HG02973 (cell line): ENCODE measurements at regions not wholly inside any gene's neighbourhood (a gene's known extent, or its start where the extent isn't known, plus 50 kb on each side); places are given as distances from the start of the nearest gene placed in this dataset.
"Not testable (repeated sequence)": the region's sequence is repeated elsewhere in the genome, so short reads cannot be mapped to it uniquely, and the experiment has no call there.

ENCODE experiments used
- ATAC-seq: cut with Tn5 transposase; IDR thresholded peaks from one replicate; pipeline ENCODE4 v1.9.1; 2021; ENCODE audit warnings: moderate library complexity; ENCODE audit not compliant: unreplicated experiment

DNA sequence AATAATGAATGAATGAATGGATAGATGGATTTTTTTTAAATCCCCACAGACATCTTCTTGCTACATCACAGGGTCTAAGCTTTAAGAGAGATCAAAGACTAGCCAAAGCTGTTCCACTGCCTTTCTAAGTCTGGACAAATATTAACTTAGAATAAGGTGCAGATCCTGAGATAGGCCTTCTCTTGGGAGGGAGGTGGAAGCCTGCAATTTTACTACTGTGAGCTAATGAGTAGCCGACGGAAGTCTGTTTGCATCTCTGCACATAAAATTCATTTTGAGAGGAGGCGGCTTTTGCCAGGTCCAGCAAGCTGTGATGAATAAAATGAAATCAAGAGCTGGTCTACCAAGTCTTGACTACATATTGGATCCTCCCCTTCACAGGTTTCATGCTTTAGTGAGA lies 484.9 kb downstream of the TMEM38B start:
- no peak for ATAC-seq

DNA sequence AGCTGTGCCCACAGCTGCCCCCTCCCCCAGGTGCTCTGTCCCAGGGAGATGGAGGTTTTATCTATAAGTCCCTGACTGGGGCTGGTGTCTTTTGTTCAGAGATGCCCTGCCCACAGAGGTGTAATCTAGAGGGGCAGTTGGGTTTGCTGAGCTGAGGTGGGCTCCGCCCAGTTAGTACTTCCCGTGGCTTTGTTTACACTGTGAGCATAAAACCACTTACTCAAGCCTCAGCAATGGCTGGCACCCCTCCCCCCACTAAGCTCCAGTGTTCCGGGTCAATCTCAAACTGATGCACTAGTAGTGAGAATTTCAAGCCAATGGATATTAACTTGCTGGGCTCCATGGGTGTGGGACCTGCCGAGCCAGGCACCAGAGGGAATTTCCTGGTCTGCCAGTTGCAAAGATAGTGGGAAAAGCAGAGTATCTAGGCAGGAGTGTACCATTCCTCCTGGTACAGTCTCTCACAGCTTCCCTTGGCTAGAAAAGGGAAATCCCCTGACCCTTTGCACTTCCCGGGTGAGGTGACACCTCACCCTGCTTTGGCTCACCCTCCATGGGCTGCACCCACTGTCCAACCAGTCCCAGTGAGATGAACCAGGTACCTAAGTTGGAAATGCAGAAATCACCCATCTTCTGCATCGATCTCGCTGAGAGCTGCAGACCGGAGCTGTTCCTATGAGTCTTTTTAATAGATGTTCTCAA lies 509.6 kb downstream of the TMEM38B start:
- not testable (repeated sequence) for ATAC-seq

DNA sequence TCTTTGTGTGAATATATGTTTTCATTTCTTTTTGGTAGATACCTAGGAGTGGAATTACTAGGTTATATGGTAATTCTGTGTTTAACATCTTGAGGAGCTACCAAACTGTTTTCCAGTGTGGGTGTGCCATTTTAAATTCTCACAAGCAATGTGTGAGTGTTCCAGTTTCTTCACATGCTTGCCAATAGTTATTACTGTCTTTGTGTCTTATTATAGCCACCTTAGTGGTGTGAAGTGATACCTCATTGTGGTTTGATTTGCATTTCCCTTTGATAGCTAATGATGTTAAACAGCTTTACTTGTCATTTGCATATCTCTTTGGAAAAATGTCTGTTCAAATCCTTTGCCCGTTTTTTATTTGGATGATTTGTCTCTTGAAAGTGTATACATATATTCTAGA lies 513.0 kb downstream of the TMEM38B start:
- no peak for ATAC-seq

DNA sequence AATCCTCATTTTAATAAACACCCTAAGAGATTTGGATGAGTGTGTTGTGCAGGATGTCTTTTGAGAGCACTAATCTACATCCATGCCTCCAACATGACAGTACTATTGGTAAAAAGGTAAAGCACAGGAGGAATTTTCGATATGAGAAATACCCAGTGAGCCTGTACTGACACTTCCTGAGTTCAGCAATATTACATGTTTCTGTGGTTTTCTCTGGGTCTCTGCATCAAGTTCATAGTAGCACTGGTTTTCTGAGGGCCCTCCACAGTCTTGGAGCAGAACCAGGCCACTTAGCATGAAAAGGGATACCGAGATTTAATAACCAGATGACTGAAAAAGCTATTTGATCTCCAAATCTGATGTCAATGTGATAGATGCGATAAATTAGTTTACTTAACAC lies 524.1 kb downstream of the TMEM38B start:
- ATAC-seq: no peak

DNA sequence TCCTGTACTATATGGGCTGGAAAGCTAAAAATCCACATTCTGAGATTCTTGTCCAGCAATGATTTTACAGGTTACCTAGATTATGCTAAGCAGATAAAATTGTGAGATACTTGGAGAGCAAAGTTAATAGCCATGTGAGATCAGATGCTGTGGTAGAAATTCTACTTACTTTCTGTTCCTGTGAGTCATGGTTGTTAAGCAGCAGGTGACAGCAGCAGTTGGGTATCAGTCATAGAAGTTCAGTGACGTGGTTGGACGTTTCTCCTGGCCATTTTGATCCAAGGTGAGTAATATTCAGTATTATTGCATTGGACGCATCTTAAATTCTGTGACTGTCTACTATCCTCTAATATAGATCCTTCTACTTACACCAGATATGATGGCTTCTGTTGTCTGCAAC lies 524.5 kb downstream of the TMEM38B start:
- ATAC-seq: no peak

DNA sequence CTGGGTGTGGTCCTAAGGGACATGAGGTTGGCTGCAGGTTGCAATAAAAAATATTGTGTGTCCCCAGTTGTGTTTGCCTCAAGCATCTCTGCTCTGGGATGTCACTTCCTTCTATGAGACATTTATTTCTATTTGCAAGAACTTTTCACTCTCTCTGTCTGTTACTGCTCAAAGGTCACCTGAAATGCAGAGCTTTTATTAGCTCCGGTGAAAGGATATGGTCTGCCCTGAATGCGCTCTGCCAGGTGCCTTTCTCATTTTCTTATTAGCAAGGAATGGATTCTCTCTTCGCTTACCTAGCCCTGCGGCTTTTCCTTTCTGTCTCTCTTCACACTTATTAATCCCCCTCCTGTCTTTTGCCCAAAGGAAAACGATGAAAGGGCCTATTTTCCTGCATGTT lies 526.1 kb downstream of the TMEM38B start:
- no peak for ATAC-seq

DNA sequence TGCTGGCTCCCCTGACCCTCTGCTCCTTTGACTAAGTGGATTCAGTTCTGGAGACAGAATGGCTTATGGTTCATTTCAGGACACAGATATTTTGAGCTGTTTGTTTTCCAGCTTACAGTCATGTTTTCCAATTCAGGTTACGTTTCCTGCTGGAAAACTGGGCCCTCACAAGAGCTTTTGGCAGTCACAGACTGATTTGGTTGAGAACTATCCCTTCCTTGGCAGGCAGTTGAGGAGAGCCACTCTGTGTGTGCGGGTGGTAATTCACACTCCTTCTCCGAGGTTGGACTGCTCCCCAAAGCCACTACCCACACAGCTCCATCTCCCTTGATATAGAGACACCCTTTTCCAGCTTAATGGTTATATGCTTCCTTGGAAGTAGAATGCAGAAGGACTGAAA lies 534.5 kb downstream of the TMEM38B start:
- ATAC-seq: no peak

DNA sequence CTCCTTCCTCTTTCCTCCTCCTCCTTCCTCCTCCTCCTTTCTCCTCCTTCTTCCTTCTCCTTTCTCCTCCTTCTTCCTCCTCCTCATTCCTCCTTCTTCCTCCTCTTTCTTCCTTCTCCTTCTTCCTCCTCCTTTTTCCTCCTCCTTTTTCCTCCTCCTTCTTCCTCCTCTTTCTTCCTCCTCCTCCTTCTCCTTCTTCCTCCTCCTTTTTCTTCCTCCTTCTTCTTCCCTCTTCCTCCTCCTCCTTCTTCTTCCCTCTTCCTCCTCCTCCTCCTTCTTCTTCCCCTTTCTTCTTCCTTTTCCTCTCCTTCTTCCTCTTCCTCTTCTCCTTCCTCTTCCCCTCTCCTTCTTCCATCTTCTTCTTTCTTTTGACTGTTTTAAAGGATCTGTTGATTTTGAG lies 538.8 kb downstream of the TMEM38B start:
- no peak for ATAC-seq

DNA sequence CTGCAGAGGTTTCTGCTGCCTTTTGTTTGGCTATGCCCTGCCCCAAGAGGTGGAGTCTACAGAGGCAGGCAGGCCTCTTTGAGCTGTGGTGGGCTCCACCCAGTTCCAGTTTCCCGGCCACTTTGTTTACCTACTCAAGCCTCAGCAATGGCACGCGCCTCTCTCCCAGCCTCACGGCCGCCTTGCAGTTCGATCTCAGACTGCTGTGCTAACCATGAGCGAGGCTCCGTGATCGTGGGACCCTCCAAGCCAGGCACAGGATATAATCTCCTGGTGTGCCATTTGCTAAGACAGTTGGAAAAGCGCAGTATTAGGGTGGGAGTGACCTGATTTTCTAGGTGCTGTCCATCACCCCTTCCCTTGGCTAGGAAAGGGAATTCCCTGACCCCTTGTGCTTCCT lies 566.6 kb downstream of the TMEM38B start:
- ATAC-seq: not testable (repeated sequence)

DNA sequence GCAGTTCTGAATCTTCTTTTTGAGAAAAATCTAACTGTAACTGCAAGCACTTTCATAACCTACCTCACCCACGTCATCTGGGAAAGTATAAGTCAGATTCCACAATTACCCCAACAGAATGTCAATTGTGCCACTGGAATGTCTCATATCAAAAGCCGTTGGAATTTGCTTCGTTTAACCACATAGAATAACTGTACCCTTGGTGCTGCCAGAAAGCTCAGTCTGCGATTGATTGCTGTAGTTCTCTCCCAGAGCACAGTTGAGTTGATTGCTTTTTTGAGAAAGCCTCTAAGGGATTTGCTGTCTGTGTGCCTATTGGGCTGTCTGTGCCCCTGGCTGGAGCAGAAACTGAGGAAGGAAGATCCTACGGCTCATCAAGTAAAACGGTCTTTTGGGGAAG lies 583.6 kb downstream of the TMEM38B start:
- ATAC-seq: no peak

DNA sequence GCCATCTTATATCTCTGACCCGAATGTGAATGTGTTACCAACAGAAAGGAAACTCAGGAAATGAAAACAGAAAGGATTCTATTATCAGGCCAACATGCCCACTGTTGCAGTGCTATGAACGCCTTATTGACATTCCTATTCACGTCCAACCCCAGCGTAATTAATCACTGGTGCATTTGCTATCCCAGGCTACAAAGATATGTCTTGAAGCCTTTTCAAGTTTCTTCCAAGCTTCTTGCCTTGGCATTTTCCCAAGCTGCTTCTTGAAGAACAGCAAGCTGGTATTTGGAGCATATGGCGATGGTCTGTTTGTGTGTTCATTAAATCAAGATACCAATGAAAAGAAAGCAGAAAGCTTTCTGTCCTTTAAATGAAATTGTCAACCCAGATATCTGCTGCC lies 579.2 kb upstream of the ZNF462 start:
- no peak for ATAC-seq

DNA sequence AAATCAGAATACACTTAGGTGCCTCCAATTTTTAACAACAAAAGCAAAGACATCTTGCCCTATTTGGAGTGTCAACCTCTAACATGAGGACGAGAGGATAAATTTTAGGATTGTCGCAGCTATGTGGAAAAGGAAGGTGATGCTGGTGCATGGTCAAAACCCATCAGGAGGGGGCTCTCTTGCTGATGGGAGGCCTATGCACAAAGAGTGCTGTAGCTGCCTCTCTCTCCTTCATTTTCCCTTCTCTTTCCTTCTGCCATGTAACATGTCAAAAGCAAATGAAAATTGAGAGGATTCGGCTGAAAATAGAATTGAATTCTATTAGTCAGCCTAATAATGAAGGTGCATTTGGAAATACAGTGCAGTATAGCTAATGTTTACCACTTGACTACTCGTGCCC lies 578.7 kb upstream of the ZNF462 start:
- no peak for ATAC-seq

DNA sequence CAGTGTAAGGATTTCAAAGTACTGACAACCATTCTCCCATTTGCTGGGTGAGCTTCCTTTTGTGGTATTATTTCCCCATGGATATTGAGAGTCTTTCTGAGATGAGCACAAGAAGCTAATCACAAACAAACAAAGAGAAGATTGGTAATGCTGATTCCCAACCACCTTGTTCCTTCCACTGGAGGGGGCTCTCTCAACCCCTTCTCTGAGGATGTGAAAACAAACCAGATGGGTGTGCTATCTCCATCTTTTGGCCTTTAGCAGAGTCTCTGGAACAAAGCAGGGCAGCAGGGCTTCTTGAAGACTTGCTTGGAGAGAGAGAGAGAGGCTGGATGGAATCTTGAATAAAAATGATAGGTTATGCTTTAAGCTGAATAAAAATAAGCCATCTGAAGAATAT lies 576.7 kb upstream of the ZNF462 start:
- no peak for ATAC-seq

DNA sequence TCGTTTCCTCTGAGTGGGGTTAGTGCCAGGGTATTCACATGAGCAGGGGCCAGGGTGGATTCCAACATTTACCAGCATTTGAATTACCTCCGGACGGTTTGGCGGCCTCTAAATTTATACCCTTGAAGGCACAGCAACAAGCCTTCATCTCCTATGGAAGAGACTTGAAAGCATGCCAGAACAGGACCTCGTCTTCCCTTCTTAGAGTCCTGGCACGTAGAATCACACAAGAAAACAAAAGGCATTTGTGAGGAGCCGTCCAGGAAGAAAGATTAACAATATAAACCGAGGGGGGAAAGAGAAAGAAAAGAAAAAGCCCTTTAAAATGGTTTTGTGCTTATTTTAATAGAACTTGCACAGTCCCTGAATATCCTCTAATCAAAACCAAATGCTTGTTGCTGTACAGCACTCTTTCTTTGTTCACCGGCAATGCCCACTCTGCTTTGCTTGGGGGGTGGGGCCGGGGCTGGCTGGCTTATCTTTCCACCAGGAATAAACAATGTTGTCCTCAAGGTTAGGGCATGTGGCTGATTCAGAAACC lies 575.8 kb upstream of the ZNF462 start:
- ATAC-seq: no peak

DNA sequence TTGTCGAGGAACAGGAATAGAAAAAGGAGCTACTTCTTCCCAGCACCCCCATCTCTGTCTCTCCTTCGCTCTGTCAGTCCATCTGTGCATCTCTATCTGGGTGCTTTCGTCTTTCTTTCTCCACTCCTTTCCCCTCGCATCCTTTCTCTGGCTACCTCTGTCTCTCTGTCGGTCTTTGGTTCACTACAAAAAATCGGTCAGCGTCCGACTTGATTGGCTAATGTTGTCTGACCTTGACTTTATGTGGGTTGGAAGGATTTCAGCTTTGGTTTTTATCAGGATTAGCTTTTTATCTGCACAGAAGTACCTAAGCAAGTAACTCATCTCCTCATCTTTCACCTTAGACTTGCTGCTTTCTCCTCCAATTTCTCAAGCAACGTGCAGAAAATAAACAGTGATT lies 575.2 kb upstream of the ZNF462 start:
- ATAC-seq: no peak

DNA sequence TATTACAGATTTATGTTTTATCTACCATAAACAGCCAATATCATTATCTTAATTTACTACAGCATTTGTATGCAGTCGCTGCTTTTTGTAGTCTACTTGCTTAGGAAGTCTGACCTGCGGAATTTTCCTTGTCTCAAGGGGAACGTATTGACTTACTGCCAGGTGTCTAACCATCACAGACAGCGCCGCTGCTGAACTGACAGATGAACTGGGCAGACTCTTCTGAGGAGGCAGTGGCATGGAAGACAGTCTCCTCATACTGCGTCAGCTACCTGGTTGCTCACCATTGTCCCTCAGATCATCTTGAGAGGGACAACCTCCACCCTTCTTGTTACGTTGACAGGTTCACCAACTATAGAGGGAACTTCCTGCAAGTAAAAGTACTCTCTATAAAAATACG lies 574.3 kb upstream of the ZNF462 start:
- ATAC-seq: no peak

DNA sequence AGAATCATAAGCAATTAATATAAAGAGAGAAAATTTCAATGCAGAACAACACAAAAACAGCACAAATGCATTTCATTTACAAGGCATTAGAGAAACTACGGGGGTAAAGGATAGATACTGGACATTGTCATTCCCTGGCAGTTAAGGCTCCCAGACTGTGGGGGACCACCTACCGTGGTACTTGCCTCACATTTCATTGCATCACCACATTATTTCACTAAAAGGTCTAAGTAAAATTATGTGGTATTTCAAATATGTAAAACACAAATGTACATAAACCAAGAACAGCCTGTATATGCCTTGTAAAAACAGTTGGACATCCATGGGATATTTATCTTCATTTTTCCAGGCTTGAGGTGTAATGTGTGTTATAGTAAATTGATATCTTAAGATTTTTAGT lies 571.2 kb upstream of the ZNF462 start:
- ATAC-seq: no peak

DNA sequence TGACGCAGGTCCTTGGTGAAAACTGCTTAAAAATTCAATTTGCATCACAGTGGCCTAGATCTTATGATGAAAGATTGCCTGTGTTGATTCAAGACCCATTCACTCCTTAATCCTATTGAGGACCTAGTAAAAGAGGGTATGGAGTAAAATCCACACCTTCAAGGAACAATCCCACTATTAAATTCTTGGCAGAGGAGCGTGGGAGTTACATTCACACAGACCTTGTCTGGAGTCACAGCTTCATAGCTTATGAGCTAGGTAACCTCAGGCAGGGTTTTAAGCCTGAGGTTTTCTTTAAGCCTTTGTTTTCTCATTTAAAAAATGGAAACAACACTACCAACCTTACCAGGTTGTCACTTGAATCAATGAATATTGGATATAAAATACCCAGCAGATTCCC lies 566.5 kb upstream of the ZNF462 start:
- ATAC-seq: no peak

DNA sequence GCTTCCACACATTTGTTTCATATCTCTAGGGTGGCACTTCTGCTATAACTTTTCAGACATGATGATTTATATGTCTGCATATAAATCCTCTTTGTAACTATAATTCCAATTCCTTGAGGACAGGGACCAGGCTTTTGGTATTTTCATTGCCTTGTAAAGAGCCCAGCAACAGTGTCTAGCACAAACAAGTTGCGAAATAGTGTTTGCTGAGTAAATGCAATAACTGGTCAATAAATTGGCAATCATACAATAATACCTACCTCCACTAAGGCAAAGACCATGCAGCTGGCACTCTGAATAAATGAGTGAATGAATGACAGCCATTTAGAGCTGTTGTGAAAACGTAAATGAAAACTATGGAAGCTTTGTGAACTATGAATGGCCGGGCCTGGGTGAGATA lies 564.0 kb upstream of the ZNF462 start:
- ATAC-seq: no peak

DNA sequence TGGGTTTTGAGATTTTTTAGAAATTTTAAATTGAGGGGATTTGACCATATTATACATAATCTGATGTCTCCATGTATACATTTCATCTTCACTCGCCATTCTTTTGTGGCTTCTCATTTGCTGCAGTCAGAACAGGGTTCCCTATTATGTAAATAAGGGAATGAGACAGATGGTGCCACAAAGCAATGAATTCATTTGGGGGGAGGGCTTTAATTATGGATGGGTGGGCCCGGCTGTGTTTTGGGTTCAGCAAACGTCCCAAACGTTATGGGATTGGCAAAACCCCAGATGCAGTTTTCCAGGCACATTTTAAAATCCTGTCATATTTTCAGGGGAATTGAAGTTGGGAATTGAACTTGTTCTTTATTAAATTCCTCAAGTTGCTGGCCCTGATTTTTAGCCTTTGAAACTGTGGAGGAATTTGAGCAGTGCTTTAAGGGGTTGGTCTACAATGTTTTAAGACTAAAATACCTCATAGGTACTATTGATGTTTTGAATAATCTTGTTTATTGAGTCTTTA lies 558.5 kb upstream of the ZNF462 start:
- ATAC-seq: no peak

DNA sequence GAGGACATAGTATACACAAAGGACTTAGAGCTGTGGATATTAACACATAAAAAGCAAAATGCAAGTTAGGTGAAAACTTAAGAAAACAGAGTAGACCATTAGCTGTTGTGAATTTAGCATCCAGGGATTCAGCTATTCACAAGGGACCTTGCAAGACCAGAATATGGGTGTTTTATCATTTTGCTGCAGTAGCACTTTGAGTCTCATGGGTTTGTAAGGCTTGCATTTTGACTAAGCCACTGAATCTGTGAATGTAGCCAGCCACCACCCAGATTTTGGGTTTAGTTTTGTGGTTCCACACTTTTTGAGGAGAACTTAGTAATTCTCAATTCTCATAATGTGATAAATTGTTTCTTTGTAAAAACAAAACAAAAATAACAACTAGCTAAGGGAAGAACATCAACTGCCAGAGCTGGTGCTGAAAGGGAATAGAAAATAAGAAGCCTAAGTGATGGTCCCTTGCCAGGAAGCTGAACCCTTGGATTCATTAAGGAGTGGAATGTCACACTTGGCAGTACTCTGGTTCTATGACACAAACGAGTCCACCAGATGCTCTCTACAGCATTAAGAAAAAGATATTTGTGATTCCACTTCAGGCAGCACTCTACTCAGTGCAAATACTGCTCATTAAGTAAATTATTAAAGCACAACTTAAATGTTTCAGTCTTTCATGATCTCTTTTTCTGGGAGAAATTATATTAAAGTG lies 557.4 kb upstream of the ZNF462 start:
- ATAC-seq: no peak

DNA sequence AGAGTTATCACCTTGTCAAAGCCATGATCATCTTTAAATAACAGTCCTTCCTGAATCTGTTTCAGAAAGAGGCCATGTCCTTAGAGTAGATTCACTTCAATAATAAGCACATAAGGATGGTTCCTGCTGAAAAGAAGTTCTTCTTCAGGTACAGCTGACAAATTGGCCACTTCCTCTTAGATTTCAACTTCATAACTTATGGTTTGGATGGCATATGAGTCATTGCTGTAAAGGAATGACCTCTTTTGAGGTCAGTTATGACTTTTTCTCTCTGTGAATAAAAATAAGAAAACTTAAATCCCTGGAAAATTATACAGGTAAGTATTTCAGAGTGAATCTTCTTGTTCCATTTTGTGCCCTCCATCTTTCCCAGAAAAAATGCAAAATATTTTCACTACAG lies 555.3 kb upstream of the ZNF462 start:
- ATAC-seq: no peak
